IPS-NIHi11 (cell line): ENCODE measurements at regions not wholly inside any gene's neighbourhood (a gene's known extent, or its start where the extent isn't known, plus 50 kb on each side); places are given as distances from the start of the nearest gene placed in this dataset.

Source experiments
- DNase-seq: peaks from one replicate; pipeline ENCODE4 v3.0.0; 2012; ENCODE audit warnings: mixed read lengths, low spot score

- DNase-seq: no peak
Measured at GRCh38 chr1:191895462-191896058, 262.7 kb upstream of the RGS18 start.

- DNase-seq: no peak
Measured at GRCh38 chr1:191897134-191897533, 261.1 kb upstream of the RGS18 start.

GRCh38 chr1:191901651-191902050, 256.6 kb upstream of the RGS18 start:
- no peak for DNase-seq

GRCh38 chr1:191904991-191905390, 253.3 kb upstream of the RGS18 start:
- DNase-seq: no peak

GRCh38 chr1:191905781-191906180, 252.5 kb upstream of the RGS18 start:
- DNase-seq: no peak

GRCh38 chr1:191907121-191907520, 251.1 kb upstream of the RGS18 start:
- peak; percentile 11 for DNase-seq

GRCh38 chr1:191910245-191910644, 248.0 kb upstream of the RGS18 start:
- no peak for DNase-seq

- no peak for DNase-seq
Measured at GRCh38 chr1:191912517-191912916, 245.7 kb upstream of the RGS18 start.

- DNase-seq: no peak
Measured at GRCh38 chr1:191913260-191913977, 244.8 kb upstream of the RGS18 start.

- DNase-seq: no peak
Measured at GRCh38 chr1:191929383-191929782, 228.9 kb upstream of the RGS18 start.

GRCh38 chr1:191943684-191944083, 214.6 kb upstream of the RGS18 start:
- DNase-seq: no peak

- no peak for DNase-seq
Measured at GRCh38 chr1:191953526-191953925, 204.7 kb upstream of the RGS18 start.

GRCh38 chr1:191959856-191960255, 198.4 kb upstream of the RGS18 start:
- no peak for DNase-seq

- DNase-seq: no peak
Measured at GRCh38 chr1:191963286-191963685, 195.0 kb upstream of the RGS18 start.

- DNase-seq: no peak
Measured at GRCh38 chr1:191963781-191964455, 194.3 kb upstream of the RGS18 start.

GRCh38 chr1:191969290-191969689, 189.0 kb upstream of the RGS18 start:
- no peak for DNase-seq

- no peak for DNase-seq
Measured at GRCh38 chr1:191970116-191970515, 188.1 kb upstream of the RGS18 start.

GRCh38 chr1:191971447-191971846, 186.8 kb upstream of the RGS18 start:
- DNase-seq: no peak

- no peak for DNase-seq
Measured at GRCh38 chr1:191974004-191974403, 184.3 kb upstream of the RGS18 start.

GRCh38 chr1:191977874-191978506, 180.3 kb upstream of the RGS18 start:
- DNase-seq: no peak

GRCh38 chr1:191984856-191985255, 173.4 kb upstream of the RGS18 start:
- DNase-seq: no peak

- no peak for DNase-seq
Measured at GRCh38 chr1:191992118-191992517, 166.1 kb upstream of the RGS18 start.

GRCh38 chr1:191993549-191993948, 164.7 kb upstream of the RGS18 start:
- DNase-seq: peak; percentile 10
